ENCODE measurements at regions not wholly inside any gene's neighbourhood (a gene's known extent, or its start where the extent isn't known, plus 50 kb on each side); places are given as distances from the start of the nearest gene placed in this dataset.

DNA sequence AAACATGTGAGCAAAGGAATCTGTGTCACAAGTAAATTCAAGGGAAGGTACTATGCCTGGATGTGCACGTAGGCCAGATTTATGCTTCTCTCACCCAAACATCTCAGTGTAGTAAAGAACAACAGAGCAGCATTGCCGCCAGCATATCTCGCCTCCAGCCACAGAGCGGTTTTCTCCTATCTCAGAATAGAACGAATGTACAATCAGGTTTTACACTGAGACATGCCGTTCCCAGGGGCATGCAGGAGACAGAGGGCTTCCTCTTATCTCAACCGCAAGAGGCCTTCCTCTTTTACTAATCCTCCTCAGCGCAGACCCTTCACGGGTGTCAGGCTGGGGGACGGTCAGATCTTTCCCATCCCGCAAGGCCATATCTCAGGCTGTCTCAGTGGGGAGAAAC, 175.3 kb downstream of the RPIA start:
- FAIRE-seq, result no peak
- peaks cover 3 to 10% of the 10 kb centered on the region in 2 experiments for H3K27me3 ChIP-seq (ENCODE audit: control insufficient read depth in 2 of 2, insufficient read depth in 2 of 2, low read length in 2 of 2)

More for the DNA sequence above, 175.3 kb downstream of the RPIA start:
- Histone ChIP-seq H3K36me3 (ENCODE audit: control insufficient read depth in 2 of 2, extremely low read depth in 1 of 2, insufficient read depth in 2 of 2, low read length in 2 of 2) (no peaks in the 10 kb centered on the region), H3K4me3 (replicated peaks in 1 of 3; ENCODE audit: insufficient read depth in 1 of 3, low read depth in 1 of 3, low read length in 3 of 3) (no peak overlapping the region), H4K20me1 (replicated peaks; ENCODE audit: control insufficient read depth, extremely low read depth, insufficient read depth, low read length) (no peaks in the 10 kb centered on the region), H3K9me1 (replicated peaks; ENCODE audit: control insufficient read depth, extremely low read depth, insufficient read depth, low read length) (no peaks in the 10 kb centered on the region), H3K9me3 (replicated peaks; ENCODE audit: control insufficient read depth, insufficient read depth, low read length) (no peaks in the 10 kb centered on the region), H3K79me2 (ENCODE audit: control insufficient read depth, insufficient read depth, low read length) (no peaks in the 10 kb centered on the region), H3K27ac (ENCODE audit: insufficient read depth, low read depth, low read length) (no peak overlapping the region), H3K4me1 (ENCODE audit: control insufficient read depth, extremely low read depth, insufficient read depth, low read length) (no peaks in the 10 kb centered on the region), H3K9ac (replicated peaks; ENCODE audit: extremely low read depth, insufficient read depth, low read length) (no peak overlapping the region), H3K4me2 (ENCODE audit: insufficient read depth, low read length) (no peak overlapping the region), H2AFZ (ENCODE audit: low read depth, low read length) (no peak overlapping the region)
- TF ChIP-seq JUN (IDR thresholded peaks at IDR 0.05; ENCODE audit: borderline replicate concordance, insufficient read depth, insufficient read length, low read depth) (no peak), GATA2 (IDR thresholded peaks at IDR 0.05; ENCODE audit: insufficient read depth, insufficient read length, low read depth, low read length) (no peak), POLR2A (IDR thresholded peaks at IDR 0.05; ENCODE audit: low read depth, low read length) (no peak), FOS (IDR thresholded peaks at IDR 0.05; ENCODE audit: borderline replicate concordance, insufficient read depth, low read length) (no peak), POLR2AphosphoS5 (IDR thresholded peaks at IDR 0.05; ENCODE audit: insufficient read depth, low read depth, low read length) (no peak), MYC (IDR thresholded peaks at IDR 0.05; ENCODE audit: low read depth, low read length) (no peak), EZH2 (IDR thresholded peaks at IDR 0.05; ENCODE audit: borderline replicate concordance, low read depth, low read length, severe bottlenecking) (no peak)
- TF ChIP-seq, protein P1, sequence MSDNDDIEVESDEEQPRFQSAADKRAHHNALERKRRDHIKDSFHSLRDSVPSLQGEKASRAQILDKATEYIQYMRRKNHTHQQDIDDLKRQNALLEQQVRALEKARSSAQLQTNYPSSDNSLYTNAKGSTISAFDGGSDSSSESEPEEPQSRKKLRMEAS (IDR thresholded peaks at IDR 0.05; ENCODE audit: insufficient read depth, insufficient read length), result no peak
- TF ChIP-seq, protein P2, sequence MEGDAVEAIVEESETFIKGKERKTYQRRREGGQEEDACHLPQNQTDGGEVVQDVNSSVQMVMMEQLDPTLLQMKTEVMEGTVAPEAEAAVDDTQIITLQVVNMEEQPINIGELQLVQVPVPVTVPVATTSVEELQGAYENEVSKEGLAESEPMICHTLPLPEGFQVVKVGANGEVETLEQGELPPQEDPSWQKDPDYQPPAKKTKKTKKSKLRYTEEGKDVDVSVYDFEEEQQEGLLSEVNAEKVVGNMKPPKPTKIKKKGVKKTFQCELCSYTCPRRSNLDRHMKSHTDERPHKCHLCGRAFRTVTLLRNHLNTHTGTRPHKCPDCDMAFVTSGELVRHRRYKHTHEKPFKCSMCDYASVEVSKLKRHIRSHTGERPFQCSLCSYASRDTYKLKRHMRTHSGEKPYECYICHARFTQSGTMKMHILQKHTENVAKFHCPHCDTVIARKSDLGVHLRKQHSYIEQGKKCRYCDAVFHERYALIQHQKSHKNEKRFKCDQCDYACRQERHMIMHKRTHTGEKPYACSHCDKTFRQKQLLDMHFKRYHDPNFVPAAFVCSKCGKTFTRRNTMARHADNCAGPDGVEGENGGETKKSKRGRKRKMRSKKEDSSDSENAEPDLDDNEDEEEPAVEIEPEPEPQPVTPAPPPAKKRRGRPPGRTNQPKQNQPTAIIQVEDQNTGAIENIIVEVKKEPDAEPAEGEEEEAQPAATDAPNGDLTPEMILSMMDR (IDR thresholded peaks at IDR 0.05; ENCODE audit: extremely low read depth in 1 of 2, insufficient read depth in 1 of 2, low read depth in 1 of 2, low read length in 2 of 2), result no peak
- intact Hi-C loops (cut with micrococcal nuclease) (no loop called here), dilution Hi-C loops (cut with MboI; ENCODE audit: extremely low pct_ligation_motif_present, low sequenced_read_pairs) (no loop called here)
- DNase-seq (ENCODE audit: low read depth, low spot score), result no peak
- no TSS peak for BruUV-seq (replicated peaks)
- POLR2A ChIA-PET, result no interaction called here
- CTCF ChIA-PET, result no interaction called here
